ENCODE measurements at regions not wholly inside any gene's neighbourhood (a gene's known extent, or its start where the extent isn't known, plus 50 kb on each side); places are given as distances from the start of the nearest gene placed in this dataset.

DNA sequence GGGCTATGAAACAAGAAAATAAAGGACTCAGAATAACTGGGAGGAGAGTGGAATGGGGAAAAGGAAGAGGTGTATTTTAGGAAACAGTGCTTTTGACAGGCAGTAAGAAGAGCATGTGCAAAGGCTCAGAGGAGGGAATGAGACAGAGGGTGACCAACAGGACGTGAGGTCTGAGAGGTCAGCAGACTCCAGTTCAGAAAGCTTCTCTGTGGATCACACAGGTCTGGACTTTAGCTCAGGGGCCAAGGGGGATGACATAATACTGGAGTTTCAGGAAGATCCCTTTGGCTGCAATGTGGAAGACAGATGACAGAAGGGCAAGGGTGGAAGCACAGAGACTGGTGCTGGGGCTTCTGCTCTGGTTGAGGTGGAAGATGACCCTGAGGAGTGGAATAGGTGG, 489.9 kb upstream of the CDH5 start:
- DNase-seq, result no peak

DNA sequence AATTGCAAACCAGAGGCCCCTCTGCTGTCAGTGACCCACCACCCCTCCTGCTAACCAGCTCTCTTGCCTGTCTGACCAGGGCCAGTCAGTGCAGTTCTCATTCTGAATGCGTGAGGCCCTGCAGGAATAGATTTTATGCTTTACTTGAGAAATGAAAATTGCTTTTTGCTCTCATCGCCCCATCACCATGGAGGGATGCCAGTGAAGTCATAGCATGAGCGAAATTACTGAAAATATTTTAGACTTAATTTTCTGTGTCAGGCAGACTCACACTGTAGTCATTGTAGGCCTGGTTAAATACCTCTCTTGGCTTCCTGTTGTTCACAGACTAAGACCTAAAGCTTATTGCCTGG, 490.5 kb upstream of the CDH5 start:
- DNase-seq, result no peak

DNA sequence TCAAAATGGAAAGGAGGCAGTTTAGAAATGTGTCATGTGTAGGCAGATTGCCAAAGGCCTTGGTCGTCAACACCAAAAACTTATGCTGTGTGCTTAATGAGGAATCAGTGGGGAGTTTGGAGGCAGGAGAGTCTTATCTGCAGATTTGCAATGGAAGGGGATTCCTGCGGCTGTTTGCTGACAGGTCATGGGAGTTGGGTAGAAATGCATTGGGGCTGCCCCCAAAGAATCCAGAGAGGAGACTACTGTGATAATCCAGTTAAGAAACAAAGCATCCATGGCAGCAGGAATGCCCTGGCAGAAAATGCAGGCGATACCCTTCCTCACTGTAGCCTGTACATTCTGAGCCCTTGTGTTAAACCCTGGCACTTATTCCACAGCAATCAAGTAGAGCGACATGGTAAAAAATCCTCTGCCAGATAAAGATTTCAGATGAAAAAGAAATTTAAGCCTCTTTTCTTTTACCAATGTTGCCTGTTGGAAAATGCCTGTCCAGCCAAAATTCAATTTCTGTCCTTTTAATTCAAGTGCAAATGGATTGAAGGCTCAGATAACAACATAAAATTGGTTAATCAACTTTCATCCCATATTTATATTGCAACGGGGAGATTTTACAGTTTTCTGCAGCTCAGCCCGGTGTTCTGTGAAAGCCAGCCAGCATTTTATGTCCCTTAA, 491.0 kb upstream of the CDH5 start:
- no peak for DNase-seq

DNA sequence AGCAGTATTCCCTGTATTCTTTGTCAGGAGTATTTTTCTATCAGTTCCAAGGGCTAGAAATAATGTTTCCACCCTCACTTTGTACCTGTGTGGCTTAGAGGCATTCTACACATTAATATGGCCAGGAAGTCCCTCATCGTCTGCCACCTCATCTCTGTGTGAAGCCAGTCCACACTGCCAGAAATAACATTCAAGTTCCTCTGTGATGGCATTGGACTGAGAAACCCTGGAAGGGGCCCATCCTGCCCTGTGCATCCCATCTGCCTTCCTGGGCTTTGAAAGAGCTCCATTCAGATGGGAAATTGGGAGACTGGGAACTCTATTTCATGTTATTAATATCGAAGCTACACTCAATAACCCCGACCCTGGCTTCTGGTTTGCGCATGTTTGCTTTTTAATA, 497.2 kb upstream of the CDH5 start:
- no peak for DNase-seq

DNA sequence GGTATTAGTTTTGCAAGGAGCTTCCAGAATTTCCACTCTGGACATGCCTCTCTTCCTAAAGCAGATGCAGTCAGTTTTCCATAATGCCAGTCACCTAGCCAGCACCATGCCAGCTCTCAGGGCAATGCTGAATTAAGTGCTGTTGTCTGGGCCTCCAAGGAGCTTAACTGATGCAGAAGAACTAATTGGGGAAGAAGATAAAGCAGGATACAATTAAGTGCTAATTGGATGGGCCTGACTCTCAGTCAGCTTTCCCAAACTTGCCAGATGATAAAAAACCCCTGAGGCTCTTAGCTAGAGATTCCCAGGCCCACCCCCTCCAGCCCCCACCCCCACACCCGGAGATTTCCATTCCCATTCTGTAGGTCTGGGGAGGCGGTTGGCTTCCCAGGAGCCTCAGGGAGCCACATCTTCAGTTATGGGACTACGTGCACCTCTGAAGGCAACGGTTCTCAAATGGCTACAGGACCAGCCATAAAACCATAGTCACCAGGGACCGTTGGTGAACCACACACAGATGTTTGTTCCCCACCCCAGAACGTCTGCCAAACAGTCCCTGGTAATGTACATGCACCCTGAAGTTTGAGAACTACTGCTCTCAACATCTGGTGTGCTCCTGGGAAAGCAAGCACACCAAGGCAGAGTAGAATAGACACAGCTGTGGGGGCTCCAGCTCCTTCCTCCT, 499.1 kb upstream of the CDH5 start:
- DNase-seq, result no peak

DNA sequence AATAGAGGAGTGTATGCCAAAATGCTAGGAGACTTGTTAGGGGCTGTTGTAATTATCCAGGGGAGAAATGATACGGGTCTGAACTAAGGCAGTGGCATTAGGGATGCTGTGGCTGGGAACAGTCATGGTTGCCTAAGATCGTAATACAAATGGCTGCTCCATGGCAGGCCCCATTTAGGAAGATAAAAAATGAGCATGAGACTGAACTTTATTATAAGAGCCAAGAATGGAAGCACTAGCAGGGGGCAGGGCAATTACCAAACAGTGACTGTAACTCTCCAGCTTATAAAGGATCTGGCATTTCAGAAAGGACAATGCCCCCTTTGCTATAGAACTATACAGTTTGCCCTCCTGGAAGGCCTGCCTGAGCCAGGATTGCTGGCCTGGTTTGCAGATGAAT, 503.3 kb upstream of the CDH5 start:
- no peak for DNase-seq

DNA sequence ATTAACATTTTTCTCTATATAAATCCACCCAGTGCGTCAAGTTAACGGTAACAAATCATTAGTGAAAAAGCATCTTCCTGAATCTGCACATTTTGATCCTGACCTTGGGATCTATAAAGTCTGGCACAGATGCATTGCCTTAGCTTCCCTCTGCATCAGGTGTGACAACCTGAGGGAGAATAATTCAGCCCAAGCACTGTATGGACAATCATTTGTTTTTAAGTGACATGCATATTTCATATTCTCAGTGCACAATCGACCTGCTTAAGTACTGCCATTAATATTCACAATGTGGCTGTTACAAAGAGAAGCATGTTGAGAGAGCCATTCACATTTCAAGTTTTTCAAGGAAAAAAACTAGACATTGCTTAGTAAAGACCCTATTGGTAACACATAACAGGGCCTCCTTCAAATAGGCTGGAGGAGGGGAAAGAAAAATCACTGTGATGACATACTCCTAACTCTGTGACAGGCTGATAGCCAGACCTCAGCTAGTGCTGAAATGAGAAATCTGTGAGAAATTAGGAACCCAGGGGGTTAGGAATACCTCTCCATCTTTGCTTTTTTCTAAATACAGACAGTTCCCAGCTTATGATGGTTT, 505.3 kb upstream of the CDH5 start:
- no peak for DNase-seq

DNA sequence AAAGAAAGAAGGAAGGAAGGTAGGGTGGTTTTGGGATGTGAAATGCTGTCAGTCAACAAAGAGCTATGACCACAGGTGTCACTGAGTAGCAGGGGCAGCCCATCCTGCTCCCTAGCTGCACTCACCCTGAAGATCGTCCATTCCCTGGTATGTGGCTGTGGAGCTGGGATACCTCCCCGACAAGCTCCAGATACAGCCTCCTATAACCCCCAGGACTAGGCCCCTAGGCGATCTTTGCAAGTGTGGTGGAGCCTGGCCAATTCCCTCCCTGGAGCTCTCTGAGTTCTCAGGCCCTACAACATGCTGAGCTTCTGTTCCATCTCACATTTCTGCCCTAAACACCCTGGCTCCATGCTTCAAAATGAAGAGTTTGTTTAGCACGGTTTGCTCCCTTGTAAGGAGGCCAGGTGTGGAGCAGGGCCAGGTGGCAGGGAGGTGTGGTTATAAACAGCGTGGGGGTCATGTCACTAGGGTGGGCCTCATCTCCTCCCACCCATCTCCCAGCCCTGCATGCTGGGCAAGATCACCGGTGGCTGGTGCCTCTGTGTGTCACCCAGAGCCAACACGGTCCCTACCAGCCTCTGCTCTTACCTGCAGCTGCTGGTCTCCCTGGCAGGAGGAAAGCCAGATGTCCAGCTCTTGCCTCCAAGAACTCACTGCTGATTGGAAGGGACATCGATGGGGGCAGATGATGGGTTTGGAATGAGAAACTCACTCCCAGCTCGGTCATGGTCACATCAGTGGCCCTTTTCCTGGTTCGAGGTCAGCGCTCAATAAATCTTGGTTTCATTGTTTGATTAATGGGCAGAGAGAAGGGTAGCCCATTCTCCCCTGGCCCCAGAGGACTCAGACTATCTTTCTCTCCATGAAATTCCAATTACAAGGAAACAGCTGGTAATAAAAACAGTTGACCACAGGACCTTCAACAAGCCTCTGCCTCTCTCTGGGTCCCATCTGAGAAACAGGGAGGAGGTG, 511.0 kb upstream of the CDH5 start:
- DNase-seq, result no peak

DNA sequence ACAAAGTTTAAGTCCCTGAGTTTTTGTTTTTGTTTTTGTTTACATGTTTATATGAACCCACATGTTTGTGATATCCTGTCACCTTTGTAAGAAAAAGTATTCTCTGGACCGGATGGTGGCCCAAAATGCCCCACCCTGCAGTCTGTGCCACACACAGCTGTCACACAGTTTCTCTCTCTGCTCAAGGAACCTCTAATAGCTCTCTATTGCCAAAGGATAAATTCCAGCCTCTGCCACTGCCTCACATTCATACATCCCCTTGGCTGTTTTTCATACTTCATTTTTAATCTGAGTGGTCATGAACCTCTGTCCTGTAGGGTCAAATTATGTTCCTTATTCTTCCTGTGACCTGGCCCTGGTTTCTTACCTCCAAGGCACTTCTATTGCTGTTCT, 520.3 kb upstream of the CDH5 start:
- DNase-seq, result no peak

DNA sequence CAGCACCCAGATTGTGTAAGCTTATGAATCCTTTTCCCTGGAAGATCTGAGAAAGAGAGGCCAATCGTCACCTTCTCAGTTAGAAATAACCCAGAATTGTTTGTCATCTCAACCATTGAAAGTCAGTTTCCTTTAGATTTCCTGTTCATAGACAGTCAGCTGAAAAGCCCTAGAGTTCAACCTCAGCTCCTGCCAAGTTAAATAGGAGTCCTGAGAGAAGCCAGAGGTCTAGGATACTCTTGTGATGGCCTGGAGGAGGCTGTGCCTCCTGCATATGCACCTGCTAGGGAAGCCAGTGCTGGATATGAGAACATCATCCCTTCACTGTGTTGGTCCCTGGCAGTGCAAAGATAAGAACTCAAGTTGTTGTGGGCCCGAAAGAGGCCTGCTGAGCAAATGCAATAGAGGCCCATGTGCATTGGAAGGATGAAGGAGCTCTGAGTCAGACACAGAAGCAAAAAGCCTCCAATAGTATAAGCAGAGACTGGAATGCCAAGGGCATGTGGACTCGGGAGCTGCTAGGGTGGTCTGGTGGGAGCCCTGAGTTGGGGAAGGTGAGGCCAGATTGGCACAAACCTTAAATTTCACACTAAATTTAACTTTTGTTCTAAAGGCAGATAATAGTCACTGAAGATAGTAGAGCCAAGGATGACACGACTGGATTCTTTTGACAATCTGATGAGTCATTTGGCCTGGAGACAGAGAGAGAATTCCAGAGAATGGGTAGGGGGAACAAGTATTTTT, 520.9 kb upstream of the CDH5 start:
- DNase-seq, result no peak

DNA sequence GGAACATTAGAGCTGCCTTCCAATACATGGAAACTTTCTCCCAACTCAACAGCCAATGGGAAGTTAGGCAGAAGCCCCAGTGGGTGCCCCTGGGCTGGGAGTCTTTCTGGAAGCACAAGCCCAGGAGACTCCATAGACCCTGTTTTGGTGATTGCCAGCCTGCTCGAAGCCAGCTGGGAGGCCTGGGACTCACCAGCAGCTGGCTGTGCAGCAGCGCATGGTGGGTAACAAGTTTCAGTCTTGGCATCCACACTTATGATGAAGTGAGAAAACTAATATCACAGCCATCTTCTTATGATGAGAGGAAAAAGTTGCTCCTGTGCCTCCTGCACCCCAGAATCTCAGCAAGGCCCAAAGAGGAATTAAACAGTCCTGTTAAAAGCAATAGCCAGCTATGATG, 522.5 kb upstream of the CDH5 start:
- DNase-seq, result no peak

DNA sequence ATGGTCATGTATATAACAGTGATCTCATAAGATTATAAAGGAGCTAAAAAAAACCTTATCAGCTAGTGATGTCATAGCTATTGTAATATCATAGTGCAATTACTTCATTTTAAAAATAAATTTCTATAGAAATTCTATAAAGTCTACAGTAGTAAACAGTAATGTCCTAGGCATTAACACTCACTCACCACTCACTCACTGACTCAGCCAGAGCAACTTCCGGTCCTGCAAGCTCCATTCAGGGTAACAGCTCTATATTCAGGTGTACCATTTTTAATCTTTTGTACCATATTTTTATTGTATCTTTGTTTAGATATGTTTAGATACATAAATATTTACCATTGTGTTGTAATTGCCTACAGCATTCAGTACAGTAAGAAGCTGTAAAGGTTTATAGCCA, 524.4 kb upstream of the CDH5 start:
- DNase-seq, result no peak

DNA sequence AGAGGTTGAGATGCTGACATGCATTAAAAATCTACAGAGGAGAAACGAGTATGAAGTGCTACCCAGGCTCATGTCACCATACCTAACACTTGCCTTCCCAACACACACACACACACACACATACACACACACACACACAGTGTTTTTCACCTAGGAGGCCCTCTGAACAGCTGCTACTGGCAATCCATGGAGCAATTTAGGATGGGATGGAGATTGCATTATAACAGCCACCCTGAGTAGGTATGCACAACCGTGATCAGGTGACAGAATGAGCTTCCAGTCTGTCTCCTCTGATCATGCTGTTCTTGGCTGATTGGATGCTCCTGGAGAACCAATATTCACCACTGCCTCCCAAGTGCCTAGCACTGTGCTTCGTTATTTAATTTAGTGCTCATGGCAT, 528.5 kb upstream of the CDH5 start:
- no peak for DNase-seq

DNA sequence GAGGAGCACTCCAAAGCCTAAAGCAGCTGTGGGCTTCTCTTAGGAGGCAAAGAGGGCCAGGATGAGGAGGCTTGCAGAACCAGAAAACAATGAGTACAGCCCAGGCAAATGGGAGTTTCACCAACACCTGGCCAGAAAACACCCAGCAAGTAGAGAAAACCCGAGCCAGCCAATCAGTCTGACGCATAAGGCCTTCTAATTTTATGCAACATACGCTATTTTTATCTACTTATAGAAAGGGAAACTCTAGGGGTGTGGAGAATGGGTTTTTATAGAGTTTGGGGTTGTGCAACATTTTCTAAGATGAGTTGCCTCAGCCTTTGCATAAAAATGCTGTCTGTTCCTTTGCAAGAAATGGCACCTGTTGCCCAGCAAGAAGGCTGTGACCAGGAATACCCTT, 529.0 kb upstream of the CDH5 start:
- no peak for DNase-seq

DNA sequence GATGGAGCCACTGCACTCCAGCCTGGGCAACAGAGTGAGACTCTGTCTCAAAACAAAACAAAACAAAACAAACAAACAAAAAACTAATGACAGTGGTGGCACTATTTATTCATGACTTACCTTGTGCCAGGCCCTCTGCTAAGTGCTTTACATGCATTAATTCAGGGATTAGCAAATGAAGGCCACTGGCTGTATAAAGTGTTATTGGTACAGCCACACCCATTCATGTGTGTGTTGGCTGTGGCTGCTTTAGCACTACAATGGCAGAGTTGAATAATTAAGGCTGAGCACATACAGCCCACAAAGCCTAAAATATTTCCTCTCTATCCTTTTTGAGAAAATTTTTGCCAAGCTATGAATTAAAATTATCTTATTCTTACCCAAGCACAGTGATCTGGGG, 531.8 kb upstream of the CDH5 start:
- DNase-seq, result no peak

DNA sequence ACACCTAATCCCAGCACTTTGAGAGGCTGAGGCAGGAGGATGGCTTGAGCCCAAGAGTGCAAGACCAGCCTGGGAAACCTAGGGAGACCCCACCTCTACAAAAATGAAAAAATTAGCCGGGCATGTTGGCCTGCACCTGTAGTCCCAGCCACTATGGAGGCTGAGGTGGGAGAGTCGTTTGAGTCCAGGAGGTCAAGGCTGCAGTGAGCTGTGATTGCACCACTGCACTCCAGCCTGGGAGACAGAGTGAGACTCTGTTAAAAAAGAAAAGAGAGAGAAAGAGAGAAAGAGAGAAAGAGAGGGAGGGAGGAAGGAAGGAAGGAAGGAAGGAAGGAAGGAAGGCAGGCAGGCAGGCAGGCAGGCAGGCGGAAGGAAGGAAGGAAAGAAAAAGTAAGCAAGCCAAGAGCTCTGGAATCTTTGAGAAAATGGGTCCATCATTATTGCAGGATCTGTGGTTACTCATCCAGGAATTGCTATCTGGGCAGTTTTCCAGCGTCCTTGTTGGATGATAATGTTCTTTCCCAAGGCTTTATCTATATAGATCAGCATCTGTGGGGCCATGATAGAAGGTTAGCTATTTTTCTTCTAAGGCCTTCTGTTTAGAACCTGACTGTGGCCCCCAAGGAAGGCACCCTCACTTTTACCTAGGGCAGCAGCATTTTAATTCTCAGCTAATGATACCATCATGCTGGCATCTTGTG, 533.2 kb upstream of the CDH5 start:
- no peak for DNase-seq

DNA sequence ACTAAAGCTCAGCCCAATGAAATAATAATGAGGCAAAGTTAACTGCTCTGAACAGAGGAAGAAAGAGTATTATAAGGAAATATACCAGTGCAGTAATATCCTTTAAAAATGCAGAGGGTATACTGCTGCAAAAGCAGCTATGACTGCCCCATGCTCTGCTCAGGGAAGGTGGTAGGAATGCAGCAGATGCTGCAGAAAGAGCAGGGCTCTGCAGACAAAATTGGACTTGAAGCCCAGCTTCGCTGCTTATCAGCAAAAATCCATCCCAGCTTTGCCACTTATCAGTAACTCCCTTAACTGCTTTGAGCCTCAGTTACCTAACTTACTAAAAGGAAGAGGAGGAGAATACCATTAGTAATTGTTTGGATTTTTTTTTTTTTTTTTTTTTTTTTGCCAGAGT, 533.8 kb upstream of the CDH5 start:
- DNase-seq, result no peak

DNA sequence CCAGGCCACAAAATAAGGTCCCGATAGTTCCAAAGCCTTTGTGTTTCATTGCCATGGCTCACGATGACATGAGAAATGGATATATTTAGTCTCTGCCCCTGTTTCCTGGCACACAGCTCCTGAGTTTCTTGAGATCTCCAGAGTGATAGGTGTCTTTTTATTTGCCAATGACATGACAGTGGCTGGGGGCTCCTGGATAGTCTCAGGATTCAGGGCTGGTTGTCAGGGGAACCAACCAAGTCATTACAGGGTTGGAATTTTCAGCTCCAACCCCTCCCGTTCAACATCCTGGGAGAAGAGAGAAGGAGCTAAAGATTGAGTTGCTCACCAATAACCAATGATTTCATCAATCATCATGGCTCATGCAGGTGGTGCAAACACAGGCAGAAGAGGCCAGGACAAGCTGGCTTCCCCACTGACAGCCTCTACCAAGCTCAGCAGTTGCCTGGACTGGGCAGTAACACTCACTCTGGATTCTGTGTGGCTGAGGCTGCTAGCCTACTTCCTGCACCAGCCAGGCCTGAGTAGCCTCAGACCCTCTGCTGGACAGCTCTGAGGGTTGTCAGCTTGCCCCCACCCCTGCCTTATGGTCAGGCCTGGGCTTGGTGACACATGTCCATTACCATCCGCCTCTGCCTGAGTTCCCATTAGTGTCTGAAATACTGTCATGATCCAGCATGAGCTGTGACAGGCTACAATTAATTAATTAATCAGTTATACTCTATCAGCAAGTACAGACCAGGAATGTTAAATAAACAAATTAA, 534.4 kb upstream of the CDH5 start:
- DNase-seq, result no peak

DNA sequence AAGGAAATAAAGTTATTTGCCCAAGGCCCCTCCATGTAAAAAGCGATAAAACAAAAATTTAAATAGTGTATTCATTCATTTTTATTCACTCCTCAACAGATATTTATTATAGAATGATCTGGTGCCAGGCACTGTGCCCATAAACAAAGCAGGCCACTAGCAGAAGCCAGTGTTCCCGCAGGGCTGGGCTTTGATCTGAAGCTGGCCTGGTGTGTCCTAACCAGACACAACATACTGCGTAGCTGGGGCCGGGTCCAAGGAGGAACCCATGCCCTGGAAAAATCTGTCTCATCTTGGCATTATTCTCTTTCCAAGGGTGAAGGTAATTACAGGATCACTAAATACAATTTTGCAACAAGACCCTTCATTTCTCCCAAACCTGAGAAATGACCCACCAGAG, 537.4 kb upstream of the CDH5 start:
- no peak for DNase-seq

DNA sequence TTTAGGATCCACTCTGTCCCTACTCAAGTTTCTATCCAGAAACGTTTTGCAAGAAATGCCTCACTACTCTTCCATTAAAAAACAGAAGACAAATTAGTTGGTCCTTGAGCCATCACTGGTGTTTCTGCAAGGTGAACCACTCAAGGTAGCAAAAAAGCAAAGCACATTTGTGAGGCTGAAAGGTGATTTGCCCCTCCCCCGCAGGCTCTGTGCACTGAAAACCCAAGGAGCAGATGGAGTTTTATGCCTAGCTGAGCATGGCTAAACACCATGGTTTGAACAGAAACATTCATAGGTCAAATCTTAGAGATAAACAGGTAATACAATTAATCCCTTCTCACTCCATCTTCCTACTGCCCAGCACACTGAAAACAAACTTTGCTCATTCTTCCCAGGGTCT, 538.2 kb upstream of the CDH5 start:
- DNase-seq, result no peak

DNA sequence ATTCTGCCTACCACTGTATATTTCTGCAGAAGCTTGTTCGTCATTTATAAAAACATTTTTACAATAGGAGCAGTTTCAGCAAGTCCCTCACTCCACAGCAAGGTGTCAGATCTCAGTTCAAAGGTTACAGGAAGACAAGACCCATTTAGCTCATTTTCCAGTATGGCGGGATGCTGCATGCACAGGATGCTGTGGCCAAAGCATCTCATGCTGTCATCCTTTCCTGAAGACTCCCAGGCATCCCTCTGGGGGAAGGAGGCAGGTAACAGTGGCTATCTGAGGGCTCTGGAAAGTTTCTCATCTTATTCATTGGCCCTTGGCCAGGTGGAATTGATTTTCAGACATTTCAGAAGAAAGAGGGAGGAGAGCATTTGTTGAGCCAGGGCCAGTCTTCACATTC, 539.3 kb upstream of the CDH5 start:
- no peak for DNase-seq
